ENCODE measurements at regions not wholly inside any gene's neighbourhood (a gene's known extent, or its start where the extent isn't known, plus 50 kb on each side); places are given as distances from the start of the nearest gene placed in this dataset.
A peak's percentile ranks its signal among the peaks of the same experiment; 100 is the strongest.

DNA sequence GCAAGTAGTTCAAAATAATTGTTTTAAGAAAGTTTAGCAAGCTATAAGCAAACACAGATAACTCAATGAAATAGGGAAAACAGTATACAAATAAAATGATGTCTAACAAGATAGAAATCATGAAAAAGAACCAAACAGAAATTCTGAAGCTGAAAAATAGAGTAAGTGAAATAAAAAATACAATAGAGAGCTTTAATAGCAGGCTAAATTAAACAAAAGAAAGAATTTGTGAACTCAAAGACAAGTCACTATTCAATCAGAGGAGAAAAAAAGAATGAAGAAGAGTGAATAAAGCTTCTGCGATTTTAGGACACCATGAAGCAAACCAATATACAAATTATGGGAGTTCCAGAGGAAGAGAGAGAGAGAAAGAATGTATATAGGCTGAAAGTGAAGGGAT, 576.8 kb downstream of the STK39 start:
- DNase-seq: no peak

DNA sequence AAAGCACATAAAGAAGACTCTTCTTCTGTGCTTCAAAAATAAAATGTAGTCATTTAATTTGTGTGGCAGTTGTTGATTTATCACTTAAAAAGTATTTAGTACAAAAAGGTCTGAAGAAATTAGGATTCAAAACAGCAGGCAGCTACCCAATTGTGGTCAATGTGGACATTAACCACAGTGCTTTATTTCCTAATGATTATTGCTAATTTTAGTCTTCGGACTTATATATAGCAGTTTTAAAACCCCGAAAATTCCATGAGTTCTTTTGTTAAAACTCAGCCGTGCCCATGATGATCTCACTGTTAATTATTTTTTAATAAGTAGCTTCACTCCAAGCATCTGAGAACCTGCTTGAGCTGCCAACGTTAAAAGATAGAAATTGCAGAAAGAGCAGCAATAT, 594.3 kb downstream of the STK39 start:
- no peak for DNase-seq

DNA sequence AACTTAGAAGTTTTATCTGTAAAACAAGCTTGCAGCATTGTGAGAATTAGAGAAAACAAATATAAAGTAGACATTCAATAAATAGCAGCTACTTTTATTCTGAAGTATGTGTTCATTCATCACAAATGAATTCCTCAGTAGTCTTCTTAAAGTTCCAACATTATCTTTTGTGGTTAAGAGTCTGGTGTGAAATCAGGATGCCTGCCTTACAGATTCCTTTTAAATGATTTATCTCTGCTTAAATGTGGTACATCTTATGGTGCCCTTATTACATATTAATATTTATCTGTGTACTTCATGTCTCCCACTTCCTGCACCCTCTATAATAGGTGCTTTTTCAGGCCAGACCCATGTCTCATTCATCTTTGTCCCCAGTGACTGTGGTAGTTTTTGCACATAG, 595.0 kb downstream of the STK39 start:
- DNase-seq: no peak

DNA sequence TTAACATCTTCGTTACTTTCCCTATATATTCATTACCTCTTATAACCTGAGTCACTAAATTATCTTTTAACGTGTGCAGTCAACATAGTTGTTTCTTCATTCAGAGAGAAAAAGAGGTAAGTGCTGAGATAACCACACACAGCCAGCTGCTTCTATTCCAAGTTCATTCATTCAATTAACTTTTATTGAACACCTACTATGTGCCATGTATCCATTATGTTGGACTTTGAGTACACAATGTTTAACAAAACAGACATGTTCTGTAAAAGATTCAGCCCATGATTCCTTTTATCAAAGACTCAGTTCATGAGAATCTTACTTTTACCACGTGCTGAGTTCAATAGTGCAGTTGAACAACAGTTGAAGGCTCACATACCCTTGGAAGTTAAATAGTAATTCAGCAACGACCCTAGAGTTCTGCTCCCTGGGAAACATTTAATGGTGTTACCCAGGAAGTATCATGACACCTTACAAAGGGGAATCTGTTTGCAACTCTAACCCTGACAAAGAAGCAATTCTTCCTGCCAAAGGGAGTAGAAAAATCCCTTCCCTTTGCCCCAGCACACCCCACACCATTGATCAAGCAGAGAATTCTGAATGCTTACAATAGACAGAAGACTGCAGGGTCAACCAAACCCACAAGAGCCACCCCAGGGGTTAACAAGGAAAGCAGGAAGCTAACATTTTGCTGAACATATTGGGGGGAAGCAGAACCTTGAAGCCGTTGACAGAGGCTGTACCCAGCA, 595.8 kb downstream of the STK39 start:
- peak; percentile 3 for DNase-seq

DNA sequence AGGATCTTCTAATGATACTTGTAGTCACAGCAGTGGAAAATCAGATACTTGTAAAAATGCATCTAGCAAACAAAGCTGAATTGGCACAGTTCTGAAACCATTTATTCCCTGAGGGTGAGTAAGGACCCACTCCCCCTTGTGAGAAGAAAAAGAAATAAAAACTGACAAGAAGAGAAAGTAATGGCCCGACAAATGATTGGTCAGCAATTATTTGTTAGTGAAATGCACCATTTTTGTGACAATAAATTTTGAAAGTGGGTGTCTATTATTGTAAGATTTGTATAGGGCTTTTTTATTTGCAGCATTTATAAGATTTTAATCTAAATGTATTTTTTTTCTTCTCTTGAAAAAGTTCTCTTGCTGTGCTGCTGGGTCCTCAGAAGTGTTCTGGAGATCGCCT, 600.8 kb downstream of the STK39 start:
- DNase-seq: no peak

DNA sequence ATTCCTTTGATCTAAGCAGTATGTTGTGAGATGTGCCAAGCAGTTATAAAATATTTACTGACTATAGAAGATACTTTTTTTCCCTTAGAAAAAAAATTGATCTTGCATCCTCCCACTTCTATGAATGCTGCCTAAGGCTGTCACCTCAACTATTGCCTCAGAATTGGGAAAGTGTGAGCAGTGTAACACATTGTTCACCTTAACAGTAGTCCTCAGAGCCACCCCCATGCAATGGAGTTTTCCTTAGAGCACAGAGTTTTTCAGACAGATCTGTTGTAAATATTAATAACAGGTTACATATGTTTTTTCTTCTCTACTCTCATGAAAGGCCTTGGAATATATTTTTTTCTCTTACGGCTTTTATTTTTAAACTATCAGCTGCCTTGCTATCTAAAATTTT, 607.3 kb downstream of the STK39 start:
- DNase-seq: no peak

DNA sequence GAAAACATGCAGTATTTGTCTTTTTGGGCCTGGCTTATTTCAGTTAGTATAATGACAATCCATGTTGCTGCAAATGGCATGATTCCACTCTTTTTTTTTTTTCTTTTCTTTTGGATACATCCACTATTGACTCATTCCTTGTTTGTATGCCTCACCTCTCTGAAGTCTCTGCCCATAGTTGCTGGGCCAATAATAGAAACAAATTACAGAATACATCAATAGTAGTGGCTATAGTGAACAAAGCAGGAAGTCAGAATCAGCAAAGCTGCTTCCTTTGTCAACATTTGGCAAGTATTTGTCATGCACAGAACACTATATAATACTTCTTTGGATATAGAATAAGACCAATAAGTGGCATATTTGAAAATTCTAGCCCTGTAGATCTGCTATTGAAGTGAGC, 609.7 kb downstream of the STK39 start:
- DNase-seq: no peak

DNA sequence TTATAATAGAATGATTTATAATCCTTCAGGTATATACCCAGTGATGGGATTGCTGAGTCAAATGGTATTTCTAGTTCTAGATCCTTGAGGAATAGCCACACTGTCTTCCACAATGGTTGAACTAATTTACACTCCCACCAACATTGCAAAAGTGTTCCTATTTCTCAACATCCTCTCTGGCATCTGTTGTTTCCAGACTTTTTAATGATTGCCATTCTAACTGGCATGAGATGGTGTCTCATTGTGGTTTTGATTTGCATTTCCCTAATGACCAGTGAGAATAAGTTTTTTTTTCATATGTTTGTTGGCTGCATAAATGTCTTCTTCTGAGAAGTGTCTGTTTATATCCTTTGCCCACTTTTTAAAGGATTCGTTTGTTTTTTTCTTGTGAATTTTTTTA, 615.1 kb downstream of the STK39 start:
- peak; percentile 10 for DNase-seq

DNA sequence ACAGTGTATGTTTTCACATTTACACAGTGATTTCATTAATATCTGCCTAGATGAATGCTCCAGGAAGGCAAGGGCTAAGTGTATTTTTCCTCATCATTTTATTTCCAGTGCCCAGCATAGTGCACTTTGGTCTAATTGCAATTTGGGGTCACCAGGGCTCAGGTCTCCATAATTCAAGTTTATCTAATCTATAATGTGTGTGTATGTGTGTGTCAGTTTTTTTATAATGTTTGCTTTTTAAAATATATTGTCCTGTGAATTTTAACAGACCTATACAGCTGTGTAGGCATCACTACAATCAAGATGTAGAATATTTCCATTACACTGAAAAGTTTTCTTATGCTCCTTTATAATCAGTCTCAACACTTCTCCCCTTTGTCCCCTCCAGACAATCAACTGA, 620.4 kb downstream of the STK39 start:
- no peak for DNase-seq

DNA sequence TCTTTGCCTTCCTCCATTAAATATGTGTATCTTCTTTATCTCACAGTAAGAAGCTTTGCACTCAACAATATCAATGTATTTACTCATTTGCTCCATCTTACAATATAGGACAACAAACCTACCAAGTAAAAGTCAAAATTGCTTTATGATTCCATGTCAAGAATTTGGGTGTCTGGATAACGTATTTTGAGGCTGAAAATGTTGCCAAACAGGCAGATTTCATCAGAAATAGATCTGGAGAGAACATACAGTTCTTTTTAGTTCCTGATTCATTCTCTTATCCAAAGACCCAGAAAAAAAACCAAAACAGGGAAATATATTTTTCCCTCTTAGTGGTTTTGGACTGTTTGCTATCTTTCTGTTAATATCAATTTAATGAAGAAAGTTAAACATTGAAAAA, 621.1 kb downstream of the STK39 start:
- peak; percentile 4 for DNase-seq

DNA sequence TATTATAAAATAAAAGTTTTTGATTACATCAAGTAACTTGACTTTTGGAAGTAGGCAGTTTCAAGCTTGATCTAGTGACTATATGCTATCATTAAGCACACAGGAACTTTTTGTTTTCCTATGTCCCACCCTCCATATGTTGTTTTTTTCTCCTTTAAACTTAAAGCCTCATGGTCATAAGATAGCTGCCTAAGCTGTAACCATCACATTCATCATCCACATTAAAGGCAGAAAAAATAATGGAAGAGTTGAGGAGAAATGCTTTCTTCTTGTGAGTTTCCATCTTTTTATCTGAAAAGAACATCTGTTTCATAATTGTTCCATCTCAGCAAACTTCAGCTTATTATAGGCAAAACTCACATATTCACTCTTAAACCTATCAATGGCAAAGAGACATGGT, 630.4 kb downstream of the STK39 start:
- no peak for DNase-seq

DNA sequence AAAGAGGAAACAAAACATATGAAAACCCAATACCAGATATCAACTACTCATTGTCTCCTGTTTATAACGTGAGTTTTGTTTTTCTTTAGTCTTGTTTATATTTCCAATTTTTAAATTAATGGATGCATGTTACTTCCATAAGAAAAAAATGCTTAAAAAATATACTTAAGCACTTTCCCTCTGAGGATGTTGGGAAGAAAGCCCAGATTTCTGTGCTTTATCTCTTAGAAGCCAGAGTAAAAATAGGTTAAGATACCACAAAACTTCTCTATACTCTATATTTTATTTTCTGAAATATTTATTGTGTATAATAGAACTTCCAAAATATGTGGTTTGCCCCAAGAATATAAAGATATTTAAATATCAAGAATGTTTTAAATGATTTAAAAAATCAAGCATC, 633.9 kb downstream of the STK39 start:
- DNase-seq: no peak

DNA sequence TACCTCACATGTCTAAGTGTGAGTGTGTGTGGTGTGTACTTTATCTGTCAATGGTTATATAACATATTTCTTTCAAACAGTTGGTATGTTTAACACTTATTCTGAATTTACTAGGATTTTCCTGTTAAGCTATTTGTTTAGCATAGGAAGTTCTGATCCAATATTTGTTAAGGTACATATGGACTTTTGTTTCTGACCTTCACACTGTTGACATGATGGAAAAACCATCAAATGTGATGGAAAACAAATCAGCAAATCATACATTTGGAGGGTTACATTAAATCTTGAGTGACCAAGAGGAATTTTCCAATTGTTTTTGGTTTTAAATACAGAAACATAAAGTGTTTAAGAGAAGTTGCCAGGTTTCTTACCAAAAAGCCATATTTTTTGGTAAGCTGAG, 638.9 kb downstream of the STK39 start:
- DNase-seq: no peak

DNA sequence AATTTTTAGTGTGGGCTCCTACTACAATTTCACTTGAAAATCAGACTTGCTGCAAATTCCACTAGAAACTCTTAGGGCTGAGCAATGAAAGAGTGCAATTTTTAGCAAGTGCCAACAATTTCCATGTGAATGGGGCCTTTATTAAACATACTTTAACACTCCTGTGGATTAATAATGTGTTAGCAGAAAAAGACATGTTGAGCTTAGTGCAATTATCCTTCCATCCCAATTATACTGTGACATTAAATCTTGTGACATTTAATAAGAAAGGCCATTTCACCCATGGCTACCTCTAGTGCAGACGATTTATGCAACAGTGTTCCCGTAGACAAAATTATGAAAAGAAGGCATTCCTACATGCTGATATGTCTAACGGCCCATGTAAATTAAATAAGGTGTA, 639.7 kb downstream of the STK39 start:
- DNase-seq: no peak

DNA sequence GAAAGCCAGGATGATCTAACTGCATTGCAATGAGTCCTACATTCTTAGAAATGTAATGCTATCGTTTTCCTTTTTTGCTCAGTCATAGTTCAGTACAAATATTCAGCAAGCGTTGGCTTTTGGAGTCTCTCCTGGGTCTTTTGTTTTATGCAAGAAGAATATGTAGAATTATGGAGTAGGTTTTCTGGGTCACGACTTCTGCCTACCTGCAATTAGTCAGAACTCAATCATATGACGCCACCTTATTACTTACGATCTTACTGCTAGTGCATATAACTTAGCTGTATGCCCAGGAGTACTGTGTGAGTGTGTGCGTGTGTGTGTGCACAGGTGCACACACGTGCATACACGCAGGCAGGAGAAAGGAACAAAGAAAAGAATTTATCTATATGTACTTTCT, 640.2 kb downstream of the STK39 start:
- no peak for DNase-seq

DNA sequence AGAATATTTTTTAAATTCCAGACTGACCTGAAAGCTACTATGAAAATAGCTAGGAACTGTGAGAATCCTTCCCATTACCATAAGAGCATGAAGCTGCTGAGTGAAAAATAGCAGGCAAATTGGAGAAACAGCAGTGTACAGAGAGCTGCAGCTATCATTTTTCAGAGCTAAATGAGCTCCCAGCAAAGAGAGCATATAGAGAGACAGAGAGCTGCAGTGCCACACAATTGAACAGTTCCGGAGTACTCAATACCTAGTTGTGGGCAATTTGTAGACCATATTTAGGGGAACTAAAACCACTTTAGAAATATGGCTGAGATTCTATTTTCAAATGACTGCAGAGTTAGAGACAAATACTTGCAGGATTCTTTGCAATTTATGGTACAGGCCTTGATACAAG, 645.3 kb downstream of the STK39 start:
- DNase-seq: no peak

DNA sequence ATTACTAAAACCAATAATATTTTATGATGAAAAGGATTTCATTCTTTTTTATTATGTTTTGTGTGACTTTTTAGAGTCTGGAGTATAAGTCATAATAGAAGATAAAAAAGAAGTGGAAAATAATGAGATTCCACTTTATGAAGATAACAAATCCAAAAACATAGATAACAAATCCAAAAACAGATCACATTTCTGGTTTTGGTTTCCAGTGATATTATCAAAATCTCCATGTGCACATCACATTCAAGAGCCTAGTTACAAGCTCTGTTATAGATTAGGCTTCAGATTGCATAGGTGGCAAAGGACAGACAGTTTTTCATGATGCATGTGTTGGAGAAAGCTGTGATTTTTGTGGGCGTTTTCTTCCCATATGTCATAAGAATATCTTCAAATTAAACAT, 648.2 kb downstream of the STK39 start:
- DNase-seq: no peak

DNA sequence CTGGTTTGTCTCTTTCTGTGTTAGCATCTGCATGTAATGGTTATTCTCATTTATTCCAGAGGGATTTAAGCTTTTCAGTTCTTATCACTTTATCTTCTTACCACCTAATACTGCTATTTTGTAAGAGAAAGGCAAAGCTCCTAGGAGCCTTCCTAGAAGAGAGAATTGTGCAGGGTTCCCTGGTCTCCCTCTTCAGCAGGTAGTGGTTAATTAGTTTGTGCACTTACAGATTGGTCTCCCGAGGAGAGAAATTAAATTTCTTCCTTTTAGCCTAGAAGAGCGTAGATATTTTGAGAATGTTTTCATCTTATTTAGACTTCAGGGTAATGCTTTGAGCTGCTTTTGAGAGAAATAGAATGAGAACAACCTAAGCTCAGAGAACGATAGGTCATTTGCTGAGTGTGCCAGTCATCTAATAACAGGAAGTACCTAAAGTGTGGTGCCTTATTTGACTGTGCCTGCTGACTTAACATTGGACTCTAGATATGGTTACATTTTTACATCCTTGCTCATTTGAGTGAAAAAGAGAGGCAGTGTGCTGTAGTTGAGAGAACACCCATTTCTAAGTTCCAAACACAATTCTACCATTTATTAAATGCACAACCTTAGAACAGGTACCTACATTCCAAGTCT, 651.4 kb downstream of the STK39 start:
- DNase-seq: peak; percentile 36

DNA sequence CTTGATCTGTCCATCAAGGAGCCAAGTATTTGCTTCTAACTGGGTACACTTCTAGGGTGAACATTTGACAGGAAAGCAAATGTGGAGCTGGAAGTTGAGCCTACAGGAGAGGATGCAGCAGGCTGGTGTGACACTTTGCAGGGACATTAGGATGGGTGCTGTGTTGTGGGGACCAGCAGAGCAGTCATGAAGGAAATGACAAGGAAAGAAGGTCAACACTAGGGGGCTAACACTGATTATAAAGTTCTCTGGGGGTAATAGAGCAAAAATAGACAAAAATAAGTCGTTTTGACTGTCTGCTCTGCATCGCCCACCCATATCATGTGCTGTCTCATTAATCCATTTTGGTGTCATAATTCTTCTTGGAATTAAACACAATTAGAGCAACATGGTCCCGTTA, 652.4 kb downstream of the STK39 start:
- no peak for DNase-seq

DNA sequence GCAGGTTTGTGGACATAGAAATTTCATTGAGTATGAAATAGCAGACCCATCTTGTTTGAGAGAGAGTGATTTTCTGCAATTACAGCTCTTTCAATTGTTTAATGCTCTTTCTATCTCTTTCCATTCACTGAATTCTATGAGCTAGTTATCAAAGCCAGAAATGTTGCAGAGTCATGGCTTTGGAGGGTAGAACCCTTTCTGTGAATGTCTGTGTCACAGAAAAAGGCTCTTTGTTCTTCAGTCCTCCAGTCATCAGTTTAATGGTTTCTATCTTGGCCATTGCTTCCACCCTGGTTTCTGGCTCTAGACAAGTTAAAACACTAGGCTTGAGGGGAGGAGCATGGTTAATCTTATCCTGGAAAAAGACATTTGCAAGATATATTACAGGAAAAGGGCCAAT, 655.0 kb downstream of the STK39 start:
- DNase-seq: no peak

DNA sequence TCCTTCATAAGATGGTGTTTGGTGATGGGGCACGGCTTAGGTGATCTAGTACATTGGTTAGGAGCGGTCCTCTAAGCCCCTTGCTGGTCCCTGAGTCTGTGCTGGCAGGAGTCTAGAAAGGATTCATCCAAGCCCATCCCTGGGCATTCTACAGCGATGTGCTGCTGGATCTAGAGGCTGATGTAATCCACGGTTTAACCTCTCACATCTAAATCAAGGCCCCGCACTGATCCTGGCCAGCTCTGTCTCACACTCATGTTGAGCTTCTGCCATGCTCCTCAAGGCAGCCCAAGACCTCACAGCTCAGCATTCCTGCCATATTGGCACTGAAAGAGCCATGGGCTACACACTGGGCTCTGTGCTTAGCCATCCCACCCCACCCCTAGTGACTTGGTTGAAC, 664.8 kb downstream of the STK39 start:
- no peak for DNase-seq

DNA sequence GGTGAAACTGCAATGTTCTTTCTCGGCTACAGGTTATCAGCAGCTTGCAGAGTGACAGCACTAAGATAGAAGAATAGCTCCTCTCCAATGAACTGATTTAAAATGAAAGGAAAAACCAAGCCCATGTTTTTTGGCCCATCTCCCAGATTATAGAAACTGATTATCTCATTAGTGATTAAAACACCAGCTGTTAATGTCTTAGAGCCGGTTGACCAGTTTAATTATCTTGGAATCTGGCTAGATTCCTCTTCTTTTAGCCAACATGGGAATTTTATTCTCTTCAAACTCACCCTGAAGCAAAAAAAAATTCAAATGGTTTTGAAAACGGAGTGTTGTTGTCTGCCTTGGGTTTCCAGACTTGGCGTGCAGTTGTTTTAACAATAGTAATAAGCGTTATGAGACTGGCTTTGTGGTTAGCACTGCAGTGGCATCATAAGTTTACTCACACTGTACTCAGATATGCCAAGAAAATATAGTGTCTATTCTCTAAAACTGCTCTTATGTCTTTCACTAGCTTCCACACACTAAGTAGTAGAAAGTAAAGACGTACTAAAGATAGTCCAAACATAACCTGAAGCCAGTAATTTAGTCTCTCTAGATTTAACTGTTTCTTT, 665.3 kb downstream of the STK39 start:
- no peak for DNase-seq

DNA sequence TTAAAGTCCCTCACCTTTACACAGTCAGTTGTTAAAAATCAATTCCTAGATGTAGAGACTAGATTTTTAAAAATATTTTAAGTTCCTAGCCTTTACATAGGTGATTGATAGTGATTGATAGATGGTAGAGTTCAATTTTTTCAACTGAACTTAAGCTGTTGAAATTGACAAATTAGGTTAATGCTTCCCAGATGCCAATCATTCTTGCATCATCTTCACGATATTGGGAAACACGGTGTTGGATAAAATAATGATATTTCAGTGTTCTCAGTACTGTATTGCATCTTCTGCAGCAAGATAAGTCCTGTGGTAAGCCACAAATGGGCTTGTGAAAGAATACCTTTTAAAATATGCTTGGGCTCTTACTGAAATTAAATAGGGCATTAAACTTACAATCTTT, 667.6 kb downstream of the STK39 start:
- peak; percentile 74 for DNase-seq

DNA sequence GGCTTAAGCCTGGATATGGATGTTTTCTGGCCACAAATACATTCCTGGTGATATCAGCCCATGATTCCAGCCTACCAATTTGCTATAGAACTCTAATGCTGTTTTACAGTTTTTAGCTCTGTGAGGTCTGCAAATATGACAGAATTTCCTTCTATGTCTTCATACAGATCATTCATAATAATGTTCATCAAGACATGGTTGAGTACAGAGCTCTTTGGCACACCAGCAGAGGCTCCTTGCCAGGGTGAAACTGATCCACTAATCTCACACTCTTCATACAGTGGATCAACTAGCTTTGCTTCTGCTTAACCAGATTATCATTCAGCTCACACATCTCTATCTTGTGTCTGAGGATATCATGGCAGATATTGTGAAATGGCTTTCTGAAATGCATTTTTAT, 672.1 kb downstream of the STK39 start:
- DNase-seq: no peak

Data from hematopoietic multipotent progenitor cell treated with erythropoietin and hydrocortisone succinate and interleukin-3 and kit ligand, for 4 days (in vitro differentiated cells).